ENCODE measurements at regions not wholly inside any gene's neighbourhood (a gene's known extent, or its start where the extent isn't known, plus 50 kb on each side); places are given as distances from the start of the nearest gene placed in this dataset.

- H3K9ac ChIP-seq (ENCODE audit: control insufficient read depth, insufficient read depth, low read length), result no peak overlapping the region
- POLR2A ChIA-PET, result no interaction called here
- no peaks in the 10 kb centered on the region for H3K27me3 ChIP-seq (replicated peaks in 1 of 2; ENCODE audit: control insufficient read depth in 2 of 2, insufficient read depth in 2 of 2, low read length in 1 of 2)
- BruUV-seq (replicated peaks), result no TSS peak
- DNase-seq (ENCODE audit: low read depth, low spot score) (no peak), FAIRE-seq (no peak), ATAC-seq (no peak)
- CTCF ChIA-PET, result no interaction called here
- no peaks in the 10 kb centered on the region for H4K20me1 ChIP-seq (ENCODE audit: control insufficient read depth, insufficient read depth)
- TF ChIP-seq, protein P1, sequence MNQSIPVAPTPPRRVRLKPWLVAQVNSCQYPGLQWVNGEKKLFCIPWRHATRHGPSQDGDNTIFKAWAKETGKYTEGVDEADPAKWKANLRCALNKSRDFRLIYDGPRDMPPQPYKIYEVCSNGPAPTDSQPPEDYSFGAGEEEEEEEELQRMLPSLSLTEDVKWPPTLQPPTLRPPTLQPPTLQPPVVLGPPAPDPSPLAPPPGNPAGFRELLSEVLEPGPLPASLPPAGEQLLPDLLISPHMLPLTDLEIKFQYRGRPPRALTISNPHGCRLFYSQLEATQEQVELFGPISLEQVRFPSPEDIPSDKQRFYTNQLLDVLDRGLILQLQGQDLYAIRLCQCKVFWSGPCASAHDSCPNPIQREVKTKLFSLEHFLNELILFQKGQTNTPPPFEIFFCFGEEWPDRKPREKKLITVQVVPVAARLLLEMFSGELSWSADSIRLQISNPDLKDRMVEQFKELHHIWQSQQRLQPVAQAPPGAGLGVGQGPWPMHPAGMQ (IDR thresholded peaks at IDR 0.05; ENCODE audit: borderline replicate concordance), result no peak
- H3K4me2 ChIP-seq (ENCODE audit: control insufficient read depth, insufficient read depth), result no peak overlapping the region
- 16% methylated on average over 3 of the region's 3 CpGs for WGBS (ENCODE audit: insufficient coverage, insufficient replicate concordance, low lambda C conversion rate, missing lambda C conversion rate)
- H3K79me2 ChIP-seq (ENCODE audit: control insufficient read depth, insufficient read depth, low read length), result no peaks in the 10 kb centered on the region
- H3K4me3 ChIP-seq, result no peak overlapping the region
- RAD21 ChIA-PET (ENCODE audit: unreplicated experiment), result no interaction called here
- in situ Hi-C loops (cut with MboI) (no loop called here), intact Hi-C loops (cut with micrococcal nuclease; ENCODE audit: unreplicated experiment) (loop anchor here (1.0 kb wide), 1 partner anchor 8 kb away; no protein-coding TSS in a partner anchor)
- no peak overlapping the region for H2AFZ ChIP-seq (ENCODE audit: control insufficient read depth, low read depth, low read length)
- no peaks in the 10 kb centered on the region for H3K9me3 ChIP-seq (replicated peaks; ENCODE audit: control insufficient read depth, insufficient read depth, low read length)
- SMC1A ChIA-PET (ENCODE audit: uncharacterized antibody, unreplicated experiment), result no interaction called here
- H3K36me3 ChIP-seq (ENCODE audit: control insufficient read depth in 2 of 2, insufficient read depth in 2 of 2, low read length in 1 of 2), result no peaks in the 10 kb centered on the region
- no peaks in the 10 kb centered on the region for H3K4me1 ChIP-seq (ENCODE audit: control insufficient read depth, insufficient read depth, low read length)
- no peak overlapping the region for H3K27ac ChIP-seq (ENCODE audit: control insufficient read depth, insufficient read depth)
Observed at GRCh38 chr18:40686836-40687235, 1268.2 kb upstream of the PIK3C3 start.

- H3K79me2 ChIP-seq (ENCODE audit: control insufficient read depth, insufficient read depth, low read length), result no peaks in the 10 kb centered on the region
- FAIRE-seq, result no peak
- no peaks in the 10 kb centered on the region for H3K36me3 ChIP-seq (ENCODE audit: control insufficient read depth in 2 of 2, insufficient read depth in 2 of 2, low read length in 1 of 2)
- no peak overlapping the region for H3K4me2 ChIP-seq (ENCODE audit: control insufficient read depth, insufficient read depth)
- ATAC-seq, result no peak
- H3K9me3 ChIP-seq (replicated peaks; ENCODE audit: control insufficient read depth, insufficient read depth, low read length), result no peaks in the 10 kb centered on the region
- ChIA-PET CTCF (no interaction called here), RAD21 (ENCODE audit: unreplicated experiment) (no interaction called here), SMC1A (ENCODE audit: uncharacterized antibody, unreplicated experiment) (interaction anchor here (1.5 kb wide), 1 partner anchor 16 kb away, joined by 4 read pairs; no protein-coding TSS in a partner anchor), POLR2A (no interaction called here)
- no peak overlapping the region for H3K9ac ChIP-seq (ENCODE audit: control insufficient read depth, insufficient read depth, low read length)
- H4K20me1 ChIP-seq (ENCODE audit: control insufficient read depth, insufficient read depth), result no peaks in the 10 kb centered on the region
- no peaks in the 10 kb centered on the region for H3K4me1 ChIP-seq (ENCODE audit: control insufficient read depth, insufficient read depth, low read length)
- H2AFZ ChIP-seq (ENCODE audit: control insufficient read depth, low read depth, low read length), result no peak overlapping the region
- 0% methylated on average over 2 of the region's 2 CpGs for WGBS (ENCODE audit: insufficient coverage, insufficient replicate concordance, low lambda C conversion rate, missing lambda C conversion rate)
- no TSS peak for BruUV-seq (replicated peaks)
- in situ Hi-C loops (cut with MboI) (no loop called here), intact Hi-C loops (cut with micrococcal nuclease; ENCODE audit: unreplicated experiment) (no loop called here)
- H3K4me3 ChIP-seq, result no peak overlapping the region
- no peak overlapping the region for H3K27ac ChIP-seq (ENCODE audit: control insufficient read depth, insufficient read depth)
- no peak for DNase-seq (ENCODE audit: low read depth, low spot score)
- H3K27me3 ChIP-seq (replicated peaks in 1 of 2; ENCODE audit: control insufficient read depth in 2 of 2, insufficient read depth in 2 of 2, low read length in 1 of 2), result no peaks in the 10 kb centered on the region
- TF ChIP-seq HDGF (IDR thresholded peaks at IDR 0.05) (no peak), JUNB (IDR thresholded peaks at IDR 0.05) (no peak), BHLHE40 (IDR thresholded peaks at IDR 0.05; ENCODE audit: borderline replicate concordance in 1 of 2, low read depth in 2 of 2, low read length in 1 of 2) (no peak), EZH2 (IDR thresholded peaks at IDR 0.05; ENCODE audit: borderline replicate concordance, control insufficient read depth, low read depth, low read length) (no peak), LARP7 (IDR thresholded peaks at IDR 0.05) (no peak), PBX3 (IDR thresholded peaks at IDR 0.05; ENCODE audit: insufficient replicate concordance, low read depth, low read length) (no peak), JUND (IDR thresholded peaks at IDR 0.05; ENCODE audit: low read depth, low read length) (no peak)
- TF ChIP-seq, protein P2, sequence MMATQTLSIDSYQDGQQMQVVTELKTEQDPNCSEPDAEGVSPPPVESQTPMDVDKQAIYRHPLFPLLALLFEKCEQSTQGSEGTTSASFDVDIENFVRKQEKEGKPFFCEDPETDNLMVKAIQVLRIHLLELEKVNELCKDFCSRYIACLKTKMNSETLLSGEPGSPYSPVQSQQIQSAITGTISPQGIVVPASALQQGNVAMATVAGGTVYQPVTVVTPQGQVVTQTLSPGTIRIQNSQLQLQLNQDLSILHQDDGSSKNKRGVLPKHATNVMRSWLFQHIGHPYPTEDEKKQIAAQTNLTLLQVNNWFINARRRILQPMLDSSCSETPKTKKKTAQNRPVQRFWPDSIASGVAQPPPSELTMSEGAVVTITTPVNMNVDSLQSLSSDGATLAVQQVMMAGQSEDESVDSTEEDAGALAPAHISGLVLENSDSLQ (IDR thresholded peaks at IDR 0.05), result no peak
- TF ChIP-seq, protein P3, sequence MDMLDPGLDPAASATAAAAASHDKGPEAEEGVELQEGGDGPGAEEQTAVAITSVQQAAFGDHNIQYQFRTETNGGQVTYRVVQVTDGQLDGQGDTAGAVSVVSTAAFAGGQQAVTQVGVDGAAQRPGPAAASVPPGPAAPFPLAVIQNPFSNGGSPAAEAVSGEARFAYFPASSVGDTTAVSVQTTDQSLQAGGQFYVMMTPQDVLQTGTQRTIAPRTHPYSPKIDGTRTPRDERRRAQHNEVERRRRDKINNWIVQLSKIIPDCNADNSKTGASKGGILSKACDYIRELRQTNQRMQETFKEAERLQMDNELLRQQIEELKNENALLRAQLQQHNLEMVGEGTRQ (IDR thresholded peaks at IDR 0.05; ENCODE audit: borderline replicate concordance, low read depth, low read length), result no peak
Observed at GRCh38 chr18:40685219-40685618, 1269.8 kb upstream of the PIK3C3 start.

Data from GM12878 (cell line).